ENCODE measurements at regions not wholly inside any gene's neighbourhood (a gene's known extent, or its start where the extent isn't known, plus 50 kb on each side); places are given as distances from the start of the nearest gene placed in this dataset.

DNA sequence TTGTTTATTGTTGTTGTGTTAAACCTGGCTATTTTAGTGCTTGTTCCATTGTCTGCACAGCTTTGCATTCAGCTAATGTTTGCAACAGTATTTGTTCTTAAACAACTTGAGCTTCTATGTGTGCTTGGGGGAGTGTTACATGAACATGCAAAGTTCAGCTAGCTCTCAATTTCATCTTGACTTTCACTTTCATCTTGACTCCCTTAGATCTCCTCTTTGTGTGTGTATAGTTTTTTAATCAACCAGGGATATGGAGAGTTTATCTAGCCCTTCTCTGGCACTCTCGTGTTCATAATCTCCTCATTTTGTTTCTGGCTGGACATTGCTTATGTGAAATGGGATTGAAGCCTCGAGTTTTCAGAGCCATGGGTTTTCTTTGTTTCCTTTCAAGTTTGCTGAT lies 212.4 kb upstream of the ZBTB20 start:
- no peak for DNase-seq (ENCODE audit: low read depth in 6 of 9, low spot score in 9 of 9)
- H3K9me3 ChIP-seq (ENCODE audit: control insufficient read depth in 2 of 2, insufficient read depth in 1 of 2, low read length in 1 of 2) = no peaks in the 10 kb centered on the region
- no peak overlapping the region for H3K4me3 ChIP-seq (ENCODE audit: low read length in 2 of 2)
- H3K27me3 ChIP-seq (ENCODE audit: control insufficient read depth in 2 of 2, insufficient read depth in 1 of 2, low read length in 1 of 2) = no peaks in the 10 kb centered on the region
- 79% methylated on average over 2 of the region's 2 CpGs for WGBS
- no peaks in the 10 kb centered on the region for H3K36me3 ChIP-seq (ENCODE audit: control insufficient read depth in 2 of 2, insufficient read depth in 2 of 2, low read length in 1 of 2)
- H3K27ac ChIP-seq (ENCODE audit: low read depth in 1 of 2, low read length in 1 of 2) = no peak overlapping the region
- no peaks in the 10 kb centered on the region for H3K4me1 ChIP-seq (ENCODE audit: control insufficient read depth in 2 of 2, insufficient read depth in 2 of 2, low read length in 2 of 2)

DNA sequence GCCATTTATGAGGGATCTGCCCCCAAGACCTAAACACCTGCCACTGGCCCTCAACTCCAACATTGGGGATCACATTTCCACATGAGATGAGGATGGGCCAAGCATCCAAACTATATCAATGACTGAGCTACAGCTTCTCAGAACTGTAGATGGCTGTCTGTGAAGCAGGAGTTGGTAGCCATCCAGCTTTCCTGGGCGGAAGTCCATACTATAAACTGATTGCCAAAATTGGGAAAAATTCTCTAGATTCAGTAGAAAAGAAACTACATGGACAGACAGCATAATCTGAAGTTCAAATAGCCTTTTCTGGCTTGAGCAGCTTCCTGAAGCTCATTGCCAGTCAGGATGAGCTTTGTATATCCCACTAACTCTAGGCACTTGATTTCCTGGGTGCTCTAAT lies 214.7 kb upstream of the ZBTB20 start:
- Histone ChIP-seq H3K27me3 (ENCODE audit: control insufficient read depth in 2 of 2, insufficient read depth in 1 of 2, low read length in 1 of 2) (no peaks in the 10 kb centered on the region), H3K9me3 (ENCODE audit: control insufficient read depth in 2 of 2, insufficient read depth in 1 of 2, low read length in 1 of 2) (no peaks in the 10 kb centered on the region), H3K27ac (ENCODE audit: low read depth in 1 of 2, low read length in 1 of 2) (no peak overlapping the region), H3K36me3 (ENCODE audit: control insufficient read depth in 2 of 2, insufficient read depth in 2 of 2, low read length in 1 of 2) (no peaks in the 10 kb centered on the region), H3K4me3 (ENCODE audit: low read length in 2 of 2) (no peak overlapping the region), H3K4me1 (ENCODE audit: control insufficient read depth in 2 of 2, insufficient read depth in 2 of 2, low read length in 2 of 2) (no peaks in the 10 kb centered on the region)
- WGBS = 91% methylated on average over 1 of the region's 1 CpG
- no peak for DNase-seq (ENCODE audit: low read depth in 6 of 9, low spot score in 9 of 9)

DNA sequence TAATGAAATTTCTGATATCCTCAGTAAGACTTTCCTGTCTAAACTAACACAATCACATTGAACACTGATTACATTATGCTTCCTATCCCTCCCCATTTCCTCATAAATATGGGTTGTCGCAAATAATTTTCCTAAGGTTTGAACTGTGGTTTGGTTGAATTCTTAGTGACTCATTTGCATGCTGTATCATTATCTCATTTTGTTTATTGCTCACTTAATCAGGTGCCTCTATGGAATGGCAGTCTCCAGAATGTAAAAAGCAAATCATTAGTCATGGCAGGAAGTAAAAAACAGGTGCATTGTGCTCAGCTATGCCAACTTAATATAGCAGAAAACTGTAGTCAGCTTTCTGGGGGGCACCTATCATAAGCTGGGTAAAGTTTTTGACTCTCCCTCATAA lies 216.0 kb upstream of the ZBTB20 start:
- no peaks in the 10 kb centered on the region for H3K9me3 ChIP-seq (ENCODE audit: control insufficient read depth in 2 of 2, insufficient read depth in 1 of 2, low read length in 1 of 2)
- H3K4me3 ChIP-seq (ENCODE audit: low read length in 2 of 2) = no peak overlapping the region
- no peak overlapping the region for H3K27ac ChIP-seq (ENCODE audit: low read depth in 1 of 2, low read length in 1 of 2)
- 88% methylated on average over 1 of the region's 1 CpG for WGBS
- DNase-seq (ENCODE audit: low read depth in 6 of 9, low spot score in 9 of 9) = no peak
- no peaks in the 10 kb centered on the region for H3K4me1 ChIP-seq (ENCODE audit: control insufficient read depth in 2 of 2, insufficient read depth in 2 of 2, low read length in 2 of 2)
- H3K36me3 ChIP-seq (ENCODE audit: control insufficient read depth in 2 of 2, insufficient read depth in 2 of 2, low read length in 1 of 2) = no peaks in the 10 kb centered on the region
- no peaks in the 10 kb centered on the region for H3K27me3 ChIP-seq (ENCODE audit: control insufficient read depth in 2 of 2, insufficient read depth in 1 of 2, low read length in 1 of 2)

DNA sequence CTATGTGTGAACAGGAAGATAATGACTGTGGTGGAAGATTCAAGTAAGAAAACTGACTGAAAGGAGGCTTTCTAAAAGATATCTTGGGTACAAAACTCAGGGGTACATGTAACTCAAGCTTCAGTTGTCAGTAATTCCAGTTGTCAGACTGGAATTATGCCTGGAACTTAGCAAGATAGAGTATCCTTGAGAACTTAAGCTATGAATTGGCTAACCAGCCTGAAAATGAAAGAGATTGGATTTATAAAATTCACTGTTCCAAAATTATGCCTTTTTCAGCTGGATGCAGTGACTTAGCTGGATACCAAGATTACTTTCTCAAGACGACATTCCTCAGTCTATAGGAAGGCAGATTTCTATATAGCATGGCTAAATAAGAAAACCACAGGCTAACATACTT lies 221.9 kb upstream of the ZBTB20 start:
- no peak overlapping the region for H3K27ac ChIP-seq (ENCODE audit: low read depth in 1 of 2, low read length in 1 of 2)

DNA sequence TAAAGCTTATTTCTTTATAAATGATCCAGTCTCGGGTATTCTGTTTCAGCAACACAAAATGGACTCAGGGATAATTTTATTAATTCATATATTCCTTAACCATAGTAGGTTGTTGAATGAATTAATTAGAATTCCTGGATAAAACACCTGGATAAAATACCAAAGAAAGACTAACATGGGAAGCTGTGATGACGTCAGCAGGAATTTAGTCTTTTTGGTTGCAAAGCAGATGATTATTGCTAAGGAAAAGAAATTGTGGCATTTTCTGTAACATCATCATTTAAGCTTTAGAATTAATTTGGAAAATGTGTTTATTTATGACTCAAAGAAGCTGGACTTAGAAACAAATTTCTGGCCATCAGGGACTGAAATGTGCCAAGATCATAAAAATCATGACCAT lies 228.3 kb upstream of the ZBTB20 start:
- Histone ChIP-seq H3K27ac (ENCODE audit: low read depth in 1 of 2, low read length in 1 of 2) (no peak overlapping the region), H3K4me3 (ENCODE audit: low read length in 2 of 2) (no peak overlapping the region), H3K4me1 (ENCODE audit: control insufficient read depth in 2 of 2, insufficient read depth in 2 of 2, low read length in 2 of 2) (no peaks in the 10 kb centered on the region), H3K36me3 (ENCODE audit: control insufficient read depth in 2 of 2, insufficient read depth in 2 of 2, low read length in 1 of 2) (no peaks in the 10 kb centered on the region), H3K27me3 (ENCODE audit: control insufficient read depth in 2 of 2, insufficient read depth in 1 of 2, low read length in 1 of 2) (no peaks in the 10 kb centered on the region), H3K9me3 (ENCODE audit: control insufficient read depth in 2 of 2, insufficient read depth in 1 of 2, low read length in 1 of 2) (no peaks in the 10 kb centered on the region)
- DNase-seq (ENCODE audit: low read depth in 6 of 9, low spot score in 9 of 9) = no peak
- 88% methylated on average over 2 of the region's 2 CpGs for WGBS

More for the DNA sequence above, 221.9 kb upstream of the ZBTB20 start:
- no peaks in the 10 kb centered on the region for H3K27me3 ChIP-seq (ENCODE audit: control insufficient read depth in 2 of 2, insufficient read depth in 1 of 2, low read length in 1 of 2)
- H3K9me3 ChIP-seq (ENCODE audit: control insufficient read depth in 2 of 2, insufficient read depth in 1 of 2, low read length in 1 of 2) = no peaks in the 10 kb centered on the region
- 87% methylated on average over 1 of the region's 1 CpG for WGBS
- DNase-seq (ENCODE audit: low read depth in 6 of 9, low spot score in 9 of 9) = no peak
- H3K36me3 ChIP-seq (ENCODE audit: control insufficient read depth in 2 of 2, insufficient read depth in 2 of 2, low read length in 1 of 2) = no peaks in the 10 kb centered on the region
- H3K4me1 ChIP-seq (ENCODE audit: control insufficient read depth in 2 of 2, insufficient read depth in 2 of 2, low read length in 2 of 2) = no peaks in the 10 kb centered on the region
- no peak overlapping the region for H3K4me3 ChIP-seq (ENCODE audit: low read length in 2 of 2)

DNA sequence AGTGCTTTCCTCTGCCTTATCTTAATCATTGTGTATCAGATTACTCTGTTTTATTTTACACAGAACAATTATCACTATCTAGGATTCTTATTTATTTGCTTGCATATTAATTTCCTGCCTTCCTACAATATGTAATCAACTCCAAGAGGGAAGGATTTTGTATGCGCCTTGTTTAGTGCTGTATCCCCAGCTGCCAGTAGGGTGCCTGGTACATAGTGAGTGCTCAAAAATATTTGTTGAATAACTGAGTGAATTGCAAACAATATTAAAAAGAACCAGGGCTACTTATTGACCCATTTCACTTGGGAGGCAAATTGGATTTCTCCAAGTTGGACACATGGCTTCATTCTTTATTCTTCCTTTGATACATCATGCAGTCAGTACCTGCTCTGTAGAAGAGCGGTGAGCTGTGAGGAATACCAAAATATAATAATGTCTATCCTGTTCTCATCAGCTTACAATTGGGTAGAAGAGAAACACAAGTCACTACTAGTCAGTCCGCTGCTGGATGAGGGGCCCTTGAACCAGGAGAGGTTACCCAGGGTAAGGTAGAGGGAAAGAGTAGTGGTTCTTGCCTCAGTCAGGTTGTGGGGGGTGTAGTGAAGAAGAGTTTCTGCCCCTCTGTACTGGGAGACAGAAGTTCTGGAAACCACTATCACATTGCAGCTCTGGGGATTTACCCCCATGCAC lies 233.9 kb upstream of the ZBTB20 start:
- 98% methylated on average over 3 of the region's 3 CpGs for WGBS
- no peak overlapping the region for H3K4me3 ChIP-seq (ENCODE audit: low read length in 2 of 2)
- no peaks in the 10 kb centered on the region for H3K27me3 ChIP-seq (ENCODE audit: control insufficient read depth in 2 of 2, insufficient read depth in 1 of 2, low read length in 1 of 2)
- no peak overlapping the region for H3K27ac ChIP-seq (ENCODE audit: low read depth in 1 of 2, low read length in 1 of 2)
- no peak for DNase-seq (ENCODE audit: low read depth in 6 of 9, low spot score in 9 of 9)
- no peaks in the 10 kb centered on the region for H3K4me1 ChIP-seq (ENCODE audit: control insufficient read depth in 2 of 2, insufficient read depth in 2 of 2, low read length in 2 of 2)
- no peaks in the 10 kb centered on the region for H3K9me3 ChIP-seq (ENCODE audit: control insufficient read depth in 2 of 2, insufficient read depth in 1 of 2, low read length in 1 of 2)
- H3K36me3 ChIP-seq (ENCODE audit: control insufficient read depth in 2 of 2, insufficient read depth in 2 of 2, low read length in 1 of 2) = no peaks in the 10 kb centered on the region

DNA sequence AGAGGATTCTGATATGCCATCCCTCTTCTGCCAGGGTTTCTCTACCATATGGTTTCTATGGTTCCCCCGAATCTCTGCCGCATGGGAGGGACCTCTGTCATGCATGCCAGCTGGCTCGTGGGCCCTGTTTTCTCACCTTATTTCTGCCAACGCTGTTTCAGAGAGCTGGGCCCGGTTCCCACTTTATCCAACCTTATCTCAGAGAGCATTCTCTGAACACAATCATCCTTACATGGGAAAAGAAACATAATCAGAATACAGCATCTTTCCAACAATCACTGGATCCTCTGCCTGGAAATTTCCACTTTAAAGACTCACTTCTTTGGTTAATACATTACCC lies 234.5 kb upstream of the ZBTB20 start:
- no peaks in the 10 kb centered on the region for H3K9me3 ChIP-seq (ENCODE audit: control insufficient read depth in 2 of 2, insufficient read depth in 1 of 2, low read length in 1 of 2)
- no peaks in the 10 kb centered on the region for H3K4me1 ChIP-seq (ENCODE audit: control insufficient read depth in 2 of 2, insufficient read depth in 2 of 2, low read length in 2 of 2)
- H3K27ac ChIP-seq (ENCODE audit: low read depth in 1 of 2, low read length in 1 of 2) = no peak overlapping the region
- no peak overlapping the region for H3K4me3 ChIP-seq (ENCODE audit: low read length in 2 of 2)
- DNase-seq (ENCODE audit: low read depth in 6 of 9, low spot score in 9 of 9) = no peak
- WGBS = 89% methylated on average over 5 of the region's 5 CpGs
- no peaks in the 10 kb centered on the region for H3K27me3 ChIP-seq (ENCODE audit: control insufficient read depth in 2 of 2, insufficient read depth in 1 of 2, low read length in 1 of 2)
- H3K36me3 ChIP-seq (ENCODE audit: control insufficient read depth in 2 of 2, insufficient read depth in 2 of 2, low read length in 1 of 2) = no peaks in the 10 kb centered on the region

DNA sequence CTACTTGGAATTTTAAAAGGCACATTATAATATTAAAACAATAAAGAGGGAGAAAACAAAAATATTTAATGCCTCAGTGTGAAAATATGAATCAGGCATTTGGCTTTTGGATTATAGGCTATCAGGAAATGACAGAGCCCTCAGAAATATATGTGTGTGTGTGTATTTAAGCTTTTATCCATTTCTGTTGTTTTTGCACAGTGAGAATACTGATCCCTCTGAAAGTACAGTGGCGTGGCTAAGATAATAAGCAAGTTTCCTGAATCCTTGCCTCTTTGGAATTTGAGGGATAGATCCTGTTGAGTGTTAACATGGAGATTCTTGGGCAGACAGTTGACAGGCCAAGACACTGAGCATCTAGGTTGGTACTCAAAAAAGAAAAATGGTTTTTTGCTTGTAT lies 234.8 kb upstream of the ZBTB20 start:
- Histone ChIP-seq H3K4me3 (ENCODE audit: low read length in 2 of 2) (no peak overlapping the region), H3K27me3 (ENCODE audit: control insufficient read depth in 2 of 2, insufficient read depth in 1 of 2, low read length in 1 of 2) (no peaks in the 10 kb centered on the region), H3K36me3 (ENCODE audit: control insufficient read depth in 2 of 2, insufficient read depth in 2 of 2, low read length in 1 of 2) (no peaks in the 10 kb centered on the region), H3K9me3 (ENCODE audit: control insufficient read depth in 2 of 2, insufficient read depth in 1 of 2, low read length in 1 of 2) (no peaks in the 10 kb centered on the region), H3K4me1 (ENCODE audit: control insufficient read depth in 2 of 2, insufficient read depth in 2 of 2, low read length in 2 of 2) (no peaks in the 10 kb centered on the region), H3K27ac (ENCODE audit: low read depth in 1 of 2, low read length in 1 of 2) (no peak overlapping the region)
- DNase-seq (ENCODE audit: low read depth in 6 of 9, low spot score in 9 of 9) = no peak
- WGBS = 78% methylated on average over 1 of the region's 1 CpG

DNA sequence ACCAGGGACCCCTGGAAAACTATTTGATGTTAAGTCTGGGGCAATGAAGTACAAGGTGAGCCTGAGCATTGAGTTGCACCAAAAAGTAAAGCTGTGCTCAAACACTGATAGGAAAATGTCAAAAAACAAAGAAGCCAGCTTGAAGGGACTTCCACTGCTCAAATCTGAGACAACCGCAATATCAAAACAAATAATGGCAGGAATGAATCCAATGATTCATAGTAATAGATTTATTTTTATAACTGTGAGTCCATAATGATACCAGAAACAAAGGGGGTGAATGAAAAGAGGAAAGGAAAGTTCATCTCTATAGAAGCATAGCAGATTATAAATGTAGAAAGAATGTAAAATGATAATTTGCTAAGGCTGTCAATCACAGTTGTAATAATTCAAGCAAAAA lies 237.3 kb upstream of the ZBTB20 start:
- Histone ChIP-seq H3K27me3 (ENCODE audit: control insufficient read depth in 2 of 2, insufficient read depth in 1 of 2, low read length in 1 of 2) (no peaks in the 10 kb centered on the region), H3K9me3 (ENCODE audit: control insufficient read depth in 2 of 2, insufficient read depth in 1 of 2, low read length in 1 of 2) (no peaks in the 10 kb centered on the region), H3K4me3 (ENCODE audit: low read length in 2 of 2) (no peak overlapping the region), H3K4me1 (ENCODE audit: control insufficient read depth in 2 of 2, insufficient read depth in 2 of 2, low read length in 2 of 2) (no peaks in the 10 kb centered on the region), H3K27ac (ENCODE audit: low read depth in 1 of 2, low read length in 1 of 2) (no peak overlapping the region), H3K36me3 (ENCODE audit: control insufficient read depth in 2 of 2, insufficient read depth in 2 of 2, low read length in 1 of 2) (no peaks in the 10 kb centered on the region)
- no peak for DNase-seq (ENCODE audit: low read depth in 6 of 9, low spot score in 9 of 9)
- 96% methylated on average over 1 of the region's 1 CpG for WGBS
